ENCODE measurements at regions not wholly inside any gene's neighbourhood (a gene's known extent, or its start where the extent isn't known, plus 50 kb on each side); places are given as distances from the start of the nearest gene placed in this dataset.

DNA sequence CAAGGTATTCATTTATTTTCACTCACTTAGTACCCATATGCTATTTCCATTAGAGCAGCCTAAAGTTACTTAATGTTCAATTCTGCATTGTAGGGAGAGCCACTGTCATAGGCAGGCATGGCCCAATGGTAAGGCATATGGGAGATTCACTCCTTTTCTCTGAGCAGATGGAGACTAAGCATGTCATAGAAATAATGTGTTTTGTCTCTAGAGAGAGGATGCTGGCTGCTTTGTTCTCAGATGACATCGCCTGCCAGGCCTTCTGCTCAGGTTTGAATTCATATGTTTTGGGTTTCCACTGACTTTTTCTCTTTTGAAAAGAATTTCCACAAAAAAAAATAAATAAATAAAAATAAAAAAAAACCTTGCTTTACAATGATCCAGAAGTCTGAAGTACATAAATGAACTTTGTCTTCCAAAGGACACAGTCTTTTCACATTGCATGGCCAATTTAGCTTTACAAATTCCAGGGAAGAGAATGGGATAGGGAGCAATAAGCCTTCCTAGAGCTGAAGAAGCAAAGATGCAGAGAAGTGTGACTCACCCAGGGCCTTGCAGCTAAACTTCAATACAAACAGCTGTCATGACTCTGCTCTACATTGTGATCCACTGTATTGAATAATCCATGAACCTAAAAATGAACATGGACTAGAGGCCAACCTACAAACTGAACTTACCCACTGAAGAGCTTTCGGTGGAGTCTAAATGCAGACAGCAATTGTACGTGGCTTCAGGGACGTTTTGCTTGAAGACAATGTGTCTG, 422.5 kb downstream of the CMPK2 start:
- no peak overlapping the region for H3K4me3 ChIP-seq (ENCODE audit: low read depth in 1 of 2, low read length in 2 of 2)

DNA sequence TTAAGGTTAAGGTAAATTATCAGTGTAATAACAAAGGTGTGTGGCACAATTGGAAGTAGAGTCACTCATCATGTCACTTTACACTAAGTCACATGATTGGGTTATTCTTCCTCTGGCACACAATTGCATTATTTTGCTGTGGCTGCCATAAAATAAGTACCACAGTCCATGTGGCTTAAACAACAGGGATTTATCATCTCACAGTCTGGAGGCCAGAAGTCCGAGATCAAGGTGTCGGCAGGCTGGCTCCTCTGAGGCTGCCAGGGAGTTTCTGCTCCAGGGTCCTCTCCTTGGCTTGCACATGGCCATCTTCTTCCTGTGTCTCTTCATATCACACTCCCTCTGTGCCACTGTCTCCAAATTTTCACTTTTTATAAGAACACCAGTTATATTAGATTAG, 421.2 kb downstream of the CMPK2 start:
- TF ChIP-seq, protein P1, sequence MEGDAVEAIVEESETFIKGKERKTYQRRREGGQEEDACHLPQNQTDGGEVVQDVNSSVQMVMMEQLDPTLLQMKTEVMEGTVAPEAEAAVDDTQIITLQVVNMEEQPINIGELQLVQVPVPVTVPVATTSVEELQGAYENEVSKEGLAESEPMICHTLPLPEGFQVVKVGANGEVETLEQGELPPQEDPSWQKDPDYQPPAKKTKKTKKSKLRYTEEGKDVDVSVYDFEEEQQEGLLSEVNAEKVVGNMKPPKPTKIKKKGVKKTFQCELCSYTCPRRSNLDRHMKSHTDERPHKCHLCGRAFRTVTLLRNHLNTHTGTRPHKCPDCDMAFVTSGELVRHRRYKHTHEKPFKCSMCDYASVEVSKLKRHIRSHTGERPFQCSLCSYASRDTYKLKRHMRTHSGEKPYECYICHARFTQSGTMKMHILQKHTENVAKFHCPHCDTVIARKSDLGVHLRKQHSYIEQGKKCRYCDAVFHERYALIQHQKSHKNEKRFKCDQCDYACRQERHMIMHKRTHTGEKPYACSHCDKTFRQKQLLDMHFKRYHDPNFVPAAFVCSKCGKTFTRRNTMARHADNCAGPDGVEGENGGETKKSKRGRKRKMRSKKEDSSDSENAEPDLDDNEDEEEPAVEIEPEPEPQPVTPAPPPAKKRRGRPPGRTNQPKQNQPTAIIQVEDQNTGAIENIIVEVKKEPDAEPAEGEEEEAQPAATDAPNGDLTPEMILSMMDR (IDR thresholded peaks at IDR 0.05; ENCODE audit: borderline replicate concordance, extremely low read depth, low read length, poor library complexity, severe bottlenecking): no peak
- TF ChIP-seq EZH2 (IDR thresholded peaks at IDR 0.05; ENCODE audit: borderline replicate concordance, low read depth, low read length, severe bottlenecking): no peak
- Histone ChIP-seq H3K36me3 (ENCODE audit: insufficient read depth, low read length) (no peaks in the 10 kb centered on the region), H3K27me3 (ENCODE audit: insufficient read depth, low read length, poor library complexity) (no peaks in the 10 kb centered on the region), H3K4me1 (ENCODE audit: insufficient read depth, low read length) (no peaks in the 10 kb centered on the region), H3K79me2 (ENCODE audit: insufficient read depth, low read length) (no peaks in the 10 kb centered on the region), H3K4me3 (ENCODE audit: low read depth in 1 of 2, low read length in 2 of 2) (no peak overlapping the region), H3K4me2 (ENCODE audit: insufficient read depth, low read length) (no peak overlapping the region), H3K9ac (ENCODE audit: low read depth, low read length) (no peak overlapping the region), H3K9me3 (ENCODE audit: insufficient read depth, low read length, severe bottlenecking) (no peaks in the 10 kb centered on the region), H4K20me1 (ENCODE audit: insufficient read depth, low read length) (no peaks in the 10 kb centered on the region), H2AFZ (ENCODE audit: low read depth, low read length) (no peak overlapping the region), H3K27ac (ENCODE audit: low read length) (no peak overlapping the region)
- DNase-seq (no peak), ATAC-seq (ENCODE audit: insufficient read depth, low read depth) (no peak)

More for the DNA sequence above, 422.5 kb downstream of the CMPK2 start:
- Histone ChIP-seq H3K4me1 (ENCODE audit: insufficient read depth, low read length) (no peaks in the 10 kb centered on the region), H3K9ac (ENCODE audit: low read depth, low read length) (no peak overlapping the region), H2AFZ (ENCODE audit: low read depth, low read length) (no peak overlapping the region), H3K27me3 (ENCODE audit: insufficient read depth, low read length, poor library complexity) (no peaks in the 10 kb centered on the region), H4K20me1 (ENCODE audit: insufficient read depth, low read length) (no peaks in the 10 kb centered on the region), H3K27ac (ENCODE audit: low read length) (no peak overlapping the region), H3K36me3 (ENCODE audit: insufficient read depth, low read length) (no peaks in the 10 kb centered on the region), H3K9me3 (ENCODE audit: insufficient read depth, low read length, severe bottlenecking) (no peaks in the 10 kb centered on the region), H3K79me2 (ENCODE audit: insufficient read depth, low read length) (no peaks in the 10 kb centered on the region), H3K4me2 (ENCODE audit: insufficient read depth, low read length) (no peak overlapping the region)
- TF ChIP-seq, protein P1 (IDR thresholded peaks at IDR 0.05; ENCODE audit: borderline replicate concordance, extremely low read depth, low read length, poor library complexity, severe bottlenecking): no peak
- no peak for TF ChIP-seq EZH2 (IDR thresholded peaks at IDR 0.05; ENCODE audit: borderline replicate concordance, low read depth, low read length, severe bottlenecking)
- ATAC-seq (ENCODE audit: insufficient read depth, low read depth): no peak
- no peak for DNase-seq

DNA sequence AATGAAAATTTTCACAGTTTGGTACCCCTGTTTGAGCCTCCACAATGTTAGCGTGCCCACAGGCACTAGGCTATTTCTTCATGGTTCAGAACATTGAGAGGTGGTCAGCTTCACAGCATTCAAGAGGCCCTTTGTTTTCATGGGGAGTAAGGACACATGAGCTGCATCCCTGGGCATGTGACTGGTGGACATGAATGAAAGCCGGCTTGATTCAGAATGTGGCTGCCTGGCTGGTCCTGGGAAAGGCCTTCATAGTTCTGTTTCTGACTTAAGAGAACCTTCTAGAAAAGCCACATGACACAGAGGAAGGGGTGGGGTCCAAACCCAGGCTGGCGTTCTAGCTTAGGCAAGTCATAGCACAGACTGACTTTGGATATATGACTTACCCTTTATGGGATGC, 420.6 kb downstream of the CMPK2 start:
- no peak overlapping the region for H3K4me2 ChIP-seq (ENCODE audit: insufficient read depth, low read length)
- TF ChIP-seq EZH2 (IDR thresholded peaks at IDR 0.05; ENCODE audit: borderline replicate concordance, low read depth, low read length, severe bottlenecking): no peak
- TF ChIP-seq, protein P1 (IDR thresholded peaks at IDR 0.05; ENCODE audit: borderline replicate concordance, extremely low read depth, low read length, poor library complexity, severe bottlenecking): no peak
- no peak overlapping the region for H3K27ac ChIP-seq (ENCODE audit: low read length)
- ATAC-seq (ENCODE audit: insufficient read depth, low read depth) (no peak), DNase-seq (no peak)
- H3K27me3 ChIP-seq (ENCODE audit: insufficient read depth, low read length, poor library complexity): no peaks in the 10 kb centered on the region
- H3K4me3 ChIP-seq (ENCODE audit: low read depth in 1 of 2, low read length in 2 of 2): no peak overlapping the region
- no peaks in the 10 kb centered on the region for H3K79me2 ChIP-seq (ENCODE audit: insufficient read depth, low read length)
- no peaks in the 10 kb centered on the region for H4K20me1 ChIP-seq (ENCODE audit: insufficient read depth, low read length)
- H3K9ac ChIP-seq (ENCODE audit: low read depth, low read length): no peak overlapping the region
- H3K36me3 ChIP-seq (ENCODE audit: insufficient read depth, low read length): no peaks in the 10 kb centered on the region
- H3K9me3 ChIP-seq (ENCODE audit: insufficient read depth, low read length, severe bottlenecking): no peaks in the 10 kb centered on the region
- no peak overlapping the region for H2AFZ ChIP-seq (ENCODE audit: low read depth, low read length)
- H3K4me1 ChIP-seq (ENCODE audit: insufficient read depth, low read length): no peaks in the 10 kb centered on the region
